NCI-H510A (cell line): ENCODE measurements at regions not wholly inside any gene's neighbourhood (a gene's known extent, or its start where the extent isn't known, plus 50 kb on each side); places are given as distances from the start of the nearest gene placed in this dataset.
"Not testable (repeated sequence)": the region's sequence is repeated elsewhere in the genome, so short reads cannot be mapped to it uniquely, and the experiment has no call there.

Source experiments
- DNase-seq: peaks from one replicate; lab custom pipeline; 2025; lab: John Stamatoyannopoulos, UW

DNA sequence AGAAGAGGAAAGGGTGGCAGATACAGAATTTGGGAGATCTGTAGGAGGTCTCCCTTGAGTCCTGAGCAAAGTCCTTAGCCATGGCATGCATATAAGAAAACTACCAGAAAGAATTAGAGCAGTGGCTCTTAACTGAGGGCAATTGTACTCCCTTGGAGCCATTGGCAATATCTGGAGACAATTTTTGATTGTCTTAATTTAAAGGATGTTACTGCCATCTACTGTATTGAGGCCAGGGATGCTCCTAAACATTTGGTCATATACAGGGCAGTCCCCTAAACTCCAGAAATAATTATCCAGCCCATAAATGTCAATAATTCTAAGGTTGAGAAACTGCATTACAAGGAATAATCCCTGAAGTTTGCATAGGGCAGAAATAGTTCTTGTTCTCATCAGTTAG, 136.4 kb upstream of the ODAD2 start:
- DNase-seq: no peak

DNA sequence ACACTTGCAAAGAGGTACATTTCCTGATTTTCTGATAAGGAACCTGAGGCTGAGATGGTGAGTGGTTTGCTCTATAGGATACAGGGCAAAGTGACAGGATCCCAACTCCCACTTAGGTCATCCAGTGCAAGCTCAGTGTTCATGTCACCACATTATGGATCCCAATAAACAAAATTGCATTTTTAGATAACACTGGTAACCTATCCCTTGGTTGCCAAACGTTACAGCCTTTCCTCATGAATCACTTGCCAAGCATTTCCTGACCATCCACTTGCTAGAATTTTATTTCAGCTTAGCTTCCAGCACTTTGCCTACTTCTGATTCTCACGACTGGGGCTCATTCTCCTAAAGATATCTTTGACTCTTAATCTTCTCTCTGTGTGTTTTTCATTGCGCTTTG, 131.4 kb upstream of the ODAD2 start:
- DNase-seq: no peak

DNA sequence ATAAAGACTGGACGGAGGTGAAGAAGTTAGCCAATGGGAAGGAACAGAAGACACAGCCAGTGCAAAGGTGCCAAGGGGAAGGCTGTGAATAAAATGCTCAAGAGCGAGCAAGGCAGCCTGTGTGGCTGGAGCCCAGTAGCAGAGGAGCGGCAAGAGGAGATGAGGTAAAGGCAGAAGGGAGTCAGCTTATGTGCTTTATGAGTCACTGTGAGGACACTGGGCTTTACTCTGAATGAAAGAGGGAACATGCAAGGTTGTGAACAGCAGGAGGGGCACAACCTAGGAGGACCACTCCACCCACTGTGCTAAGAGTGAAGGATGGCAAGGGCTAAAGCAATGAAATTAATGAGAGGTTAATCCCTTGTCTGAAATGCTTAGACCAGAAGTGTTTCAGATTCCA, 129.0 kb upstream of the ODAD2 start:
- no peak for DNase-seq

DNA sequence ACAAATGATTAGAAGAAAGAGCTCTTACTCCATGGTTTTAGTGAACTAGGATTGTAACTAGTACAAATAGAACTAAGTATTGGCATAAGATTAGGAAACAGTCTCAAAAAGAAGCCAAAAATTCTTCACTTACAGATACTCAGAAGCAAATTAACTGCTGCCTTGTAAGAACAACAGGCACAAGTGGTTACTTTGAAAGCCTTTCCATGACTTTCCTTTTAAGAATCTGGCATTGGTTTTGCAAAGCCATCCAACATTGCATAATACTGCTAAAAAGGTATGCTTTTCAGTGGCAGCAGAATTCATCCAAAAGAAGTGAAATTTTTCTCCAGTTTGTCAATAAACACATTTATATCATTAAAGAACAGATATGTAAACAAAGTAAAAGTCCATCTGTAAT, 126.8 kb upstream of the ODAD2 start:
- DNase-seq: no peak

DNA sequence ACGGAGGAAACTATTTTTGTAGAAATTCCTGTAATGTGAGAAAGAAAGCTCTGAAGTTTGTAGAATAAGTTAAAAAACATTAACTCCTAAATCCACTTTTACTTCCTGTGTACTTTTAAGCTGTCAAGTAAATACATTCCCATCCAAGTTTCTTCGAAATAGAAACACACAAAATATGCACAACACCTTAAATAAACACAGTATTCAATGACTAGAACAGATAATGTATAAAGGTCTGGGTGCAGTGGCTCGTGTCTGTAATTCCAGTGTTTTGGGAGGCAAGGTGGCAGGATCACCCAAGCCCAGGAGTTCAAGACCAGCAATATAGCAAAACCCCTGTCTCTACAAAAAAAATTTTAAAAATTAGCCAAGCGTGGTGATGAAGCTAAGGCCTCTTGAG, 121.9 kb upstream of the ODAD2 start:
- no peak for DNase-seq

DNA sequence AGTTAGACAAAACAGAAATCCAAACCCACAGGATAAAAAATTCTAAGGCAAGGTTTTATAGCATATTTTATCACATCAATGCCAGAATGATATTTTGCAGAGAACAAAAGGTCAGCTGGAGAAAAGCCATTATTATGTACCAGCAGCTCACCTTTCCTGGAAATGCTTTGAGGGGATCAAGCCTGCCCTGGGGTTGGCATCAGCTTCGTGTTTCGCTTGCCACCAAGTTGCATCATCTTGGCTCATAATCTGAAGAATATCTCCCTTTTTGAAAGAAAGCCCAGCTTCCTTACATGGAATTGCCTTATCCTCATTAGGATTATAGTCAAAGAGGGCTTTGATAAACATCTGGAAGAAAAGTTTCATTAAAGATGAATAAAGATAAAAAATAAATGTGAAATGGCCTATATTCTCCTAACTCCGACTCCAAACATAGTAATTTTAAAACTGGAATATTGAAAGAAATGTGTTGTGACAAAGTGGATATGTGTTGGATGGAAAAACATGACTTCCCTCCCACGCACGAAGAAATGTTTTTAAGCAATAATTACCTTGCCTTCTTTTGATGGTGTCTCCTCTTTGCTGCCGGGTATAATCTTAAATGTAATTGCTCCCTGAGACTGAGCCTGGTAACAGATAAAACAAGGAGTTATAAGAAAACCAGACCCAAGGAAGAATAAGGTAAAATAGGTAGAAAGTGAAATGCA, 121.3 kb upstream of the ODAD2 start:
- DNase-seq: no peak

DNA sequence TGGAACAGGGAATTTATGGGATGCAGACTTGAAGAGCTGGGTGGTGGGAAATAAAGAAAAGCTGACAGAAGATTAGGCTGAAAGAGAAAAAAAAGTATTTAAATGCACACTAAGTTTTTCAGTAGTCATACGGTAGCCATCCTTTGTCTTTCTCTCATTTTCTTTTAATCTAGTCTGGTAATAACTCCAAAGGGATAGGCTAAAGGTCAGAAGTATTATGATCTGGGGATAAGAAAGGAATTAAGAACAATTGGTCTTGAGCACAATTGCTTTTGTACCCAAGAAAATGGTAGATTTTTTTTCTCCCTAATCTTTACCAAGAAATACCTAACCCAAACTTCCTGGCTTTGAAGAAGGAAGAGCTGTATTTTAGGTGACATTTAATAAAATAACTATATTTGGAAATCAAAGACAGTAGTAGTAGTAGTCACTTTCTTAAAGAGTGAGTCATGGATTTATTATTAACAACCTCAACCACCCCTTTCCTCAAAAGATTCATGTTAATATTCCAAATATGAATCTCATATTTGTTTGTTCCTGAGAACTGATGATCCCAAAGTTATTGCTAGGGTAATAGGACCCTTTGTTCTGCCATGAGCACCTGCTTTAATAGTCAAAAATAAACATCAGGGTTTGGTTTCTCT, 120.2 kb upstream of the ODAD2 start:
- DNase-seq: no peak

DNA sequence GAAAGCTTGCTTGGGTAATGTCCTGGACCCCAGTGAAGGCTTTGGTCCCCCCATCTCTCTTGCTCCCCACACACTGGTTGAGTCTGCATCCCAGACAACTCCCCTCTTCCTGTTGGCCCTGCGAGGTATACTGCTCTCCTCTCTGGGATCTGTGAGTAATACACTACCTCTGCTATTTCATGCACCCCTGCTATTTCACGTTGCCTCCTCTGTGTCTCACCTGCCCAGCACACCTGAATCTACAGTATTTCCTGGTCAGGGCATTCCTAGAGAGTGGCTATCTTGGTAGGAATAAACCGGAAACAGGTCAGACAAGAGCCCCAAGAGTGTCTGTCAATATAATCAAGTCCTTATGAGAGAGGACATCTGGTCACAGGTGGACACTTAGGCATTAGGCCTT, 114.3 kb upstream of the ODAD2 start:
- DNase-seq: no peak

DNA sequence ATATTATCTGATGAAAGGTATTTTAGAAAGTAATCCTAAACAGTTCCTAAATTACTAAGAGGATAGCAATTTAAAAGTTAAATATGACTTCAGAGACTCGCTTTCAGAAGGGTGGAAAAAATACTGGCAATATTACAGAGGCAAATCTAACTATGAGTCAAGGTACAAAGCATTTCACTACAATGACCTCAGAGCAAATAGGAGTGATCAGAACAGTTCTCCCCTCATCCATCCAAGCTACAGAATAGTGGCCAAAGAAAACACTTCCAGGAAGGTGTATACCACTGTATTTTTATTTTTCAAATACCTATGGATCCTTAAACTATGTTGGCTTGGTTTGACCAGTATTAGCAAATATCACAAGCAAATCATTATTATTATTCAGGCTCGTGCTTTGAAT, 112.8 kb upstream of the ODAD2 start:
- DNase-seq: no peak

DNA sequence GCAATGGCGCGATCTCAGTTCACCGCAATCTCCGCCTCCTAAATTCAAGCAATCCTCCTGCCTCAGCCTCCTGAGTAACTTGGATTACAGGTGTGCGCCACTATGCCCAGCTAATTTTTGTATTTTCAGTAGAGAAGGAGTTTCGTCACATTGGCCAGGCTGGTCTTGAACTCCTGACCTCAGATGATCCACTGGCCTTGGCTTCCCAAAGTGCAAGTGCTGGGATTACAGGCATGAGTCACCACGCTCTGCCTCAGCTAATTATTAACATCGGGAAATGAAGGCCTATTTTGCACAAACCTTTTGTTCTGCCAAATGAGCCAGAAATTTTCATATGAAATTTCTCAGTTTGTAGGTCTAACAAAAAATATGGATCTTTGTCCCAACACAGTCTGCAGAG, 106.7 kb upstream of the ODAD2 start:
- no peak for DNase-seq

DNA sequence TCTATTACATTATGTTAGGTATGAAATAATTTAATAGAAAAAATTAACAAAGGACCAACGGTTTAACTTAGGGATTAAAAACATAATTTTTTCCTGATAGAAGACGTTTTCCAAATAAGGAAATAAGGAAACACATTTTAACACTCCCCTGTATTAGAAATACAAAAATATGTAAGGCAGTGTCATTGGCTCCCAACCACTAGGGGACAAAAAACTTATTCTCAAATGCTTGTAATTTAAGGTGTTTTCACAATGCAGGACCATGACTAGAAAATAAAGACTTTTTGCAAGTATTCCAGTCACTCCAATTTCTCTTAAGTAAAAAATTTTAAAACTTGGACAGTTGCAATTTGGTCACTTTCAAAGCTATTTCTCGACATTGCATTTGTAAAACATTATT, 98.8 kb upstream of the ODAD2 start:
- no peak for DNase-seq

DNA sequence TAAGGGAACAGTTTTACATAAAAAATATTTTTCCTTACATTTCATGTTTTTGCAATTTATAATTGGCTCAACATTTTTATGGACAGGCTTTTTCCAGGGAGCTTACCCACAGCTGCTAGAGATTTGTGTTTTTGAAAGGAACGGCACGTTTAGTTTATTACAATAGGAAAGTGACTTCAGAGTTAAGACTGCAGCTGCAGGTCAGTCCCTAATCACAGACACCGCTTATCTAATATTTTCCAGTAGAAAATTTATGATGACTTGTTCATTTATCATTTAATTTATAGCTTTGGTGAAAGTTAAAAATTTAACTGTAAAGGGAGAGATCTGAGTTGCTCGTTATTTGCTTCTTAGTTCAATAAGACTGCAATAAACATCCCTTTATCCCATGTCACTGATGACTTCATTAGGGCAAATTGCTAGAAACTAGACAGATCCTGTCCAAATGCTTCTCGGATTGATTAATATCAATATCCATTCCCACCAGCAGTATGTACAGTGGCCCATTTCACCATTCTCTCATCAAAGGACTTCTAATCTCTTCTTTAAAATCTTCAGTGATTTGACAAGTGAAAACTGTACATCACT, 97.0 kb upstream of the ODAD2 start:
- no peak for DNase-seq

DNA sequence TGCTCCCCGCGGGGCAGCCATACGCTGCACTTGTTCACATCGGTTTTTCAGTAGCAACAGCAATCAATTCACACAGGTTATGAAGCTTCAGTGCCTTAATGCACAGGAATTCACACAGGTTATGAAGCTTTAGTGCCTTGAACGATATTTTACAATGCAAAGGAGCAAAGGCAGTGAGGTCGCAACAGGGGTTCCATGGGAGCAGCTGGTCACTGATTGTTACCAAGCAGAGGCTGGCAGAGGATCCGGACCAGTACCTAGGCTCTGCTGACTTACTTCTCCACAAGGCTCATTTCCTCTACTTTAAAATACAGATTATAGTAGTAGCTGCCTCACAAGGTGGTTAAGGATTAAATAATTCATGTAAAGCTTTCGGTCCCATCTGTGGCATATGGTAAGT, 95.2 kb upstream of the ODAD2 start:
- DNase-seq: no peak

DNA sequence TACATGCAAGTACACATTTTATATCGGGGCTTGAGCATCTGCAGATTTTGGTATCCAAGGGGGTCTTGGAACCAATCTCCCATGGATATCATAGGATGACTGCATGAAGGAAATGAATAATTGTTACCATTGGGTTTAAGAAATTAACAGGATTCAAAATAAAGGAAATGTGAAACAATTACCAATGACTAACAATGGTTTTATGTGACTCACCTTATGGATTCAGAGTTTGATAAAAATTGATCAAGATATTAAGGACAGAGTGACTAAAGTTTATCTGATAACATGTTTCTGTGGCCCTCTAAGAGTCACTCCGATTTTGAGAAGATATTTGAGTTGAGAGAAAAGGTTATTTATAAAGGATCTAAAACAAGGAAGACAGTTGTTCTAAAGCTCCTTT, 93.0 kb upstream of the ODAD2 start:
- no peak for DNase-seq

DNA sequence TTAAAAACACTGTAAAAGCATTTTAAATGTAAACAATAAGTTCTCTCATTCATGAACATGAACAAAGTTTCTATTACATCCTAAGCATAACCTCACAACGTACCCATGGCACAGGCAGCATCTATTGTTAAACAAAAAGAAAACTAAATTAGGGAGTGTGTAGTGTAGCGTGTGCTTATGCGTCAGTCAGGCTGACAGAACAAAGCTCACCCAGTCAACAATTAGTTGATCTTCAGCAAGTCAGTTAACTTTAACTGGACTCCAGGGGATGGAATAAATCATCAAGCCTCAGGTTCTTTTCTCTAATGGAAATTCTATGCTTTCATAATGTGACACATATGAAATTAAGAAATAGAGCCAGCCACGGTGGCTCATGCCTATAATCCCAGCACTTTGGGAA, 91.6 kb upstream of the ODAD2 start:
- no peak for DNase-seq

DNA sequence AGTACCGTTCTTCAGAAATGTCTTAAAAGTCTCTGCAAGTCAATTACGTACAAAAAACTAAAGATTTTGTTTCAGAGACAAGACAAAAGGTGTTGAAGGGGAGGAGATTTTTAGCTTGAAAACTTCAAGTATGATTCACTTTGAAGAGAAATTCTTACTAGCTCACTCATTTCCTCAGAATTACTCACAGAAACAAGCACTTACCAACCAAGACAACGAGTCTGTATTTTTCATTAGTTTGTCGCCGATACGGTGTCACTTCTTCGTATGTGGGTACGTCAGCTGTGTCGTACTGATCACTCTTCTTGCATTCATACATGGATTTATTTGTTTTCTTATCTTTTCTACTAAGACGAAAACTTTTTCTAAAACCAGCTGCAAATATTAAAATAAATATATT, 90.6 kb upstream of the ODAD2 start:
- DNase-seq: no peak

DNA sequence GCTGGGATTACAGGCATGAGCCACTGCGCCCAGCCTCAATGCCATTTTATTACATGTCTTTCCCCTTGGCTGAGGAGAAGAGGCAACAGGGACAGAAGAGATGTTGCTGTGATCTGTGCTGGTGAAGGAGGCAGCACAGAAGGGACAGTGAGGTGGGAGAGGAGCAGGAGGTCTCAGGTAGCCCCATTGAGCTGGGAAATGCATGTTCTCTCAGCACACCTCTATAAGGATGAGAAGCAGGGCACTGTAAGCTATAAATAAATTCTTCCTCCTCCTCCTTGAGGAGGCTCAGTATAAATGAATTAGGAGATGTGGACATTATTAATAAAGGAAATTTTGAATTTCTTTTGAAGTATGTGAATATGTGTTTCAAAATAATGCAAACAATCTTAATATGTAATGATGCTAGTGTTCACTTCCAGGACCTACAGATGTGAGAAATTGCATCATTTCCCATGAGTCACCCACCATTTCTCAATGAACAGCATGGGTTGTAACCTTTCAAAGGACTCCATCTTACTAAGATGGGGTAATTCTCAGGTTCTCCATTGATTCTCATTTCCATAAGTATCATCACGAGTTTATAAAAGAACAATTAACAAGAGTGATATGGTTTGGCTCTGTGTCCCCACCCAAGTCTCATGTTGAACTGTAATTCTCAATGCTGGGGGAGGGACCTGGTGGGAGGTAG, 88.9 kb upstream of the ODAD2 start:
- DNase-seq: no peak

DNA sequence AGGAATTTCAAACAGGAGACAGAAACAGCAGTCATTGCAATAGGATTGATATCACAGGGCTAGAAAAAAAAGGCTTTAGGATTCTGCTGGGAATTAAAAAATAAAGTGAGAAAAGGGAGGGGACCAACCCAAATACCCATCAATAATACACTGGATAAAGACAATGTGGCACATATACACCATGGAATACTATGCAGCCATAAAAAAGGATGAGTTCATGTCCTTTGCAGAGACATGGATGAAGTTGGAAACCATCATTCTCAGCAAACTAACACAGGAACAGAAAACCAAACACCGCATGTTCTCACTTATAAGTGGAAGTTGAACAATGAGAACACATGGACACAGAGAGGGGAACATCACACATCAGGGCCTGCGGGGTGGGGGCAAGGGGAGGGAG, 86.9 kb upstream of the ODAD2 start:
- DNase-seq: not testable (repeated sequence)

DNA sequence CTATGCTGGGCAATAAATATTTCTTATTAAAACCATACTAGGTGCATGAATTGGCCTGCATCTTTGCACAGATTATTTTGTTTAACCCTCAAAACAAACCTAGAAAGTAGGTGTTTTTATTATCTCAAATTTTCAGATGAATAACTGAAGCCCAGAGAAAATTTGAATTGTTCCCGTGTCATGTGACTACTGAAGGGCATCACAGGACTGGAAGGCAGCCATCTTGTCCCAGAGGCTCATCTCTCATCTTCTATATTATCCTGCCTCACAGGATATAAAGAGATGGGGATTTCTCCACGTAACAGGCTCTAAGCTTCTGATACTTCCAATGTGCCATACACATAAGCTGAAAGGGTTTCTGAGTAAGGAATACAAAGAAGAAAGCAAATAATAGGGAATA, 84.0 kb upstream of the ODAD2 start:
- no peak for DNase-seq

DNA sequence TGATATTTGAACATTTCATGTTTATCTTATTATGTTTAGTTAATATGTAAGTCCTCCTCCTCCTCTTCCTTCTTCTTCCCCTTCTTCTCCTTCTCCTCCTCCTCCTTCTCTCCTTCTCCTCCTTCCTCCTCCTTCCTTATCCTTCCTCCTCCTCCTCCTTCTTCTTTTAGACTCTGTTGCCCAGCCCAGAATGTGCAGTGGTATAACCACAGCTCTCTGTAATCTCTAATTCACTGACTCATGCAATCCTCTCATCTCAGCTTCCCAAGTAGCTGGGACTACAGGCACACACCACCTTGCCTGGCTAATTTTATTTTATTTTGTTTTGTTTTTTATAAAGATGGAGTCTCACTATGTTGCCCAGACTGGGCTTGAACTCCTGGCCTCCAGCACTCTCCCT, 83.4 kb upstream of the ODAD2 start:
- DNase-seq: no peak

DNA sequence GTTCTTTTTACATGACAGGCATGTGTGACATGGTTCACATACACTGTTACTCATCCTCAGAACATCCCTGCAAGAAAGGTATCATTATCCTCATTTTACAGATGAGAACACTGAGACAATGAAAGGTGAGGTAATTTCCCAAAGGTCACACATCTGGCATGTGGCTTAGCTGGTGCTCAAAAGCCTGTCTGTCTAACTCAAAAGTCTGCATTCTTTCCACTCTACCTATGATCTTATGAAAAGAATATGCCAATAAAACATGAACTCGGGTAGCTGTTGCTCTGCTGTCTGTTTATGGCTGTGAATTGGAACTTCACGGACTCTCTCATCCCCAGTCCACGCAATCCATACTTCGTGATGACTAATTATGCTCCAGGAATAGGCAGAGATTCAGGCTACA, 79.0 kb upstream of the ODAD2 start:
- no peak for DNase-seq

DNA sequence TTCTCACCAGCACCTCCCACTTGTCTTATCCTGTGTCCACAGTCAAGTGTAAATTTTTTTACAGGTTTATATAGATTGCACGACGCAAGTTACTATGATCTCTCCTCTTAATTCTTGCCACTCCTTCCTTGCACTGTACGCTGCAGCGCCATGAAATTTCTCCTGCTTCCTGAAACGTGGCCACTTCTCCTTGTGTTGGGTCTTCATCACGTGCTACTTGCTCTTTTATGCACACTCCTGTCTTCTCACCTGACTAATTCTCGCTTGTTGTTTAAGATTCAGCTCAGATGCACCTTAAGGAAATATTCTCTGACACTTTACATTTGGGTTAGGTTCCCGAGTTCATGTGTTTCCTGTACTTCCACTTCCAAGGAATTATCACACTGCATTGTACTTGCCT, 76.5 kb upstream of the ODAD2 start:
- DNase-seq: no peak

DNA sequence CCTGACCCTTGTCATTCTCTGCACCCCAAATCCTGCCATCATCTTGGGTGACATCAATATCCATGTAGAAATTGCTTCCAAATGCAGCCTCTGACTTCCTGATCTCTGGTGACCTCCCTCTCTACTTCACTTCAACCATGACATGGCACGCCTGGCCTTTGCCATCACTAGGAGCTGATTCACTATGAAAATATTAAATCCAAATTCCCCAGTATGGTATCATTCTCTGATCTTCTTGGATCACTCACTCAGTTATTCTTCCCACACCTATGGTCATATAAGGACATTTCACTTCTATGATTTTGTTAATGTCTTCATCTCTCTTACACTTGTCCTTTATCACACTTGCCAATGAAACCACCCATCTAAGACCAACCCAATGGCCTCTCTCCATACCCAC, 73.7 kb upstream of the ODAD2 start:
- DNase-seq: no peak
